ENCODE measurements at regions not wholly inside any gene's neighbourhood (a gene's known extent, or its start where the extent isn't known, plus 50 kb on each side); places are given as distances from the start of the nearest gene placed in this dataset.

- H3K4me2 ChIP-seq (ENCODE audit: insufficient read depth, low read length): no peak overlapping the region
- H3K27me3 ChIP-seq (ENCODE audit: insufficient read depth, low read length, poor library complexity): no peaks in the 10 kb centered on the region
- H2AFZ ChIP-seq (ENCODE audit: low read depth, low read length): no peak overlapping the region
- TF ChIP-seq CTCF (IDR thresholded peaks at IDR 0.05; ENCODE audit: borderline replicate concordance, extremely low read depth, low read length, poor library complexity, severe bottlenecking) (no peak), EZH2 (IDR thresholded peaks at IDR 0.05; ENCODE audit: borderline replicate concordance, low read depth, low read length, severe bottlenecking) (no peak)
- ATAC-seq (ENCODE audit: insufficient read depth, low read depth): no peak
- no peak overlapping the region for H3K4me3 ChIP-seq (ENCODE audit: low read depth in 1 of 2, low read length in 2 of 2)
- no peaks in the 10 kb centered on the region for H3K9me3 ChIP-seq (ENCODE audit: insufficient read depth, low read length, severe bottlenecking)
- no peak overlapping the region for H3K27ac ChIP-seq (ENCODE audit: low read length)
- no peaks in the 10 kb centered on the region for H3K4me1 ChIP-seq (ENCODE audit: insufficient read depth, low read length)
- no peak for DNase-seq
- H3K9ac ChIP-seq (ENCODE audit: low read depth, low read length): no peak overlapping the region
- H3K36me3 ChIP-seq (ENCODE audit: insufficient read depth, low read length): no peaks in the 10 kb centered on the region
- 0 out of 2 replicates have a peak, but pooled peaks cover 3% of the 10 kb centered on the region for H4K20me1 ChIP-seq (ENCODE audit: insufficient read depth, low read length)
- no peaks in the 10 kb centered on the region for H3K79me2 ChIP-seq (ENCODE audit: insufficient read depth, low read length)
Observed at GRCh38 chr1:4023678-4024077, 123.6 kb upstream of the C1orf174 start.

- ATAC-seq (ENCODE audit: insufficient read depth, low read depth): no peak
- Histone ChIP-seq H3K4me1 (ENCODE audit: insufficient read depth, low read length) (no peaks in the 10 kb centered on the region), H3K27ac (ENCODE audit: low read length) (no peak overlapping the region), H3K27me3 (ENCODE audit: insufficient read depth, low read length, poor library complexity) (no peaks in the 10 kb centered on the region), H3K9me3 (ENCODE audit: insufficient read depth, low read length, severe bottlenecking) (no peaks in the 10 kb centered on the region), H3K36me3 (ENCODE audit: insufficient read depth, low read length) (no peaks in the 10 kb centered on the region), H3K79me2 (ENCODE audit: insufficient read depth, low read length) (no peaks in the 10 kb centered on the region), H3K9ac (ENCODE audit: low read depth, low read length) (no peak overlapping the region), H4K20me1 (ENCODE audit: insufficient read depth, low read length) (0 out of 2 replicates have a peak, but pooled peaks cover 3% of the 10 kb centered on the region), H3K4me3 (ENCODE audit: low read depth in 1 of 2, low read length in 2 of 2) (no peak overlapping the region), H3K4me2 (ENCODE audit: insufficient read depth, low read length) (no peak overlapping the region), H2AFZ (ENCODE audit: low read depth, low read length) (no peak overlapping the region)
- TF ChIP-seq EZH2 (IDR thresholded peaks at IDR 0.05; ENCODE audit: borderline replicate concordance, low read depth, low read length, severe bottlenecking): no peak
- TF ChIP-seq CTCF (IDR thresholded peaks at IDR 0.05; ENCODE audit: borderline replicate concordance, extremely low read depth, low read length, poor library complexity, severe bottlenecking): no peak
- no peak for DNase-seq
Observed at GRCh38 chr1:4024811-4025210, 124.7 kb upstream of the C1orf174 start.

GRCh38 chr1:4025752-4026151 lies 125.7 kb upstream of the C1orf174 start:
- no peak overlapping the region for H3K9ac ChIP-seq (ENCODE audit: low read depth, low read length)

More at GRCh38 chr1:4025752-4026151, 125.7 kb upstream of the C1orf174 start:
- DNase-seq: no peak
- H3K79me2 ChIP-seq (ENCODE audit: insufficient read depth, low read length): no peaks in the 10 kb centered on the region
- no peak overlapping the region for H2AFZ ChIP-seq (ENCODE audit: low read depth, low read length)
- H3K4me2 ChIP-seq (ENCODE audit: insufficient read depth, low read length): no peak overlapping the region
- no peaks in the 10 kb centered on the region for H3K9me3 ChIP-seq (ENCODE audit: insufficient read depth, low read length, severe bottlenecking)
- H4K20me1 ChIP-seq (ENCODE audit: insufficient read depth, low read length): no peaks in the 10 kb centered on the region
- H3K4me1 ChIP-seq (ENCODE audit: insufficient read depth, low read length): no peaks in the 10 kb centered on the region
- no peaks in the 10 kb centered on the region for H3K27me3 ChIP-seq (ENCODE audit: insufficient read depth, low read length, poor library complexity)
- ATAC-seq (ENCODE audit: insufficient read depth, low read depth): no peak
- no peak overlapping the region for H3K4me3 ChIP-seq (ENCODE audit: low read depth in 1 of 2, low read length in 2 of 2)
- no peaks in the 10 kb centered on the region for H3K36me3 ChIP-seq (ENCODE audit: insufficient read depth, low read length)
- TF ChIP-seq CTCF (IDR thresholded peaks at IDR 0.05; ENCODE audit: borderline replicate concordance, extremely low read depth, low read length, poor library complexity, severe bottlenecking): no peak
- TF ChIP-seq EZH2 (IDR thresholded peaks at IDR 0.05; ENCODE audit: borderline replicate concordance, low read depth, low read length, severe bottlenecking): no peak
- H3K27ac ChIP-seq (ENCODE audit: low read length): no peak overlapping the region

Measured in DND-41 (cell line).